HEK293 (cell line): ENCODE measurements at regions not wholly inside any gene's neighbourhood (a gene's known extent, or its start where the extent isn't known, plus 50 kb on each side); places are given as distances from the start of the nearest gene placed in this dataset.

ENCODE experiments used
- CTCF ChIP-seq: fragments of 450-650 bp; formaldehyde crosslinking; IDR thresholded peaks from 2 replicates; pipeline ENCODE4 v1.5.1; 2016; ENCODE audit warnings: missing biosample characterization, missing genetic modification characterization
- ZBTB10 ChIP-seq: fragments of 450-650 bp; formaldehyde crosslinking; IDR thresholded peaks from 2 replicates; pipeline ENCODE4 v1.5.1; 2016; ENCODE audit warnings: missing biosample characterization, missing genetic modification characterization
- ZNF654 ChIP-seq: fragments of 450-650 bp; formaldehyde crosslinking; IDR thresholded peaks from 2 replicates; pipeline ENCODE4 v1.5.1; 2016; ENCODE audit warnings: low read depth, missing biosample characterization, missing genetic modification characterization

- TF ChIP-seq CTCF (tag by site-specific recombination) (no peak), ZBTB10 (no peak), ZNF654 (tag by site-specific recombination) (no peak)
Observed at GRCh38 chr17:79164913-79165695, 90.5 kb downstream of the ENGASE start.
